CD4-positive, alpha-beta T cell treated with Interleukin-6 for 4 hours (primary cell): ENCODE measurements at regions not wholly inside any gene's neighbourhood (a gene's known extent, or its start where the extent isn't known, plus 50 kb on each side); places are given as distances from the start of the nearest gene placed in this dataset.
"Not testable (repeated sequence)": the region's sequence is repeated elsewhere in the genome, so short reads cannot be mapped to it uniquely, and the experiment has no call there.

Experiments
- DNase-seq: peaks from one replicate; pipeline ENCODE4 v3.0.0-alpha.2; 2020; ENCODE audit warnings: mixed read lengths

- DNase-seq = no peak
Observed at GRCh38 chr1:182191381-182192115, 130.0 kb upstream of the ZNF648 start.

GRCh38 chr1:182189535-182190066, 128.1 kb upstream of the ZNF648 start:
- no peak for DNase-seq

- no peak for DNase-seq
Observed at GRCh38 chr1:182186757-182187146, 125.2 kb upstream of the ZNF648 start.

- no peak for DNase-seq
Observed at GRCh38 chr1:182185842-182186756, 124.6 kb upstream of the ZNF648 start.

GRCh38 chr1:182185136-182185535, 123.6 kb upstream of the ZNF648 start:
- DNase-seq = no peak

GRCh38 chr1:182183606-182184005, 122.1 kb upstream of the ZNF648 start:
- DNase-seq = no peak

GRCh38 chr1:182182311-182182710, 120.8 kb upstream of the ZNF648 start:
- DNase-seq = no peak

- DNase-seq = no peak
Observed at GRCh38 chr1:182181167-182181572, 119.7 kb upstream of the ZNF648 start.

- no peak for DNase-seq
Observed at GRCh38 chr1:182175361-182175931, 113.9 kb upstream of the ZNF648 start.

- no peak for DNase-seq
Observed at GRCh38 chr1:182174513-182174855, 113.0 kb upstream of the ZNF648 start.

- no peak for DNase-seq
Observed at GRCh38 chr1:182173808-182174512, 112.4 kb upstream of the ZNF648 start.

- no peak for DNase-seq
Observed at GRCh38 chr1:182172699-182173098, 111.2 kb upstream of the ZNF648 start.

- no peak for DNase-seq
Observed at GRCh38 chr1:182170891-182171461, 109.5 kb upstream of the ZNF648 start.

- DNase-seq = no peak
Observed at GRCh38 chr1:182169203-182169602, 107.7 kb upstream of the ZNF648 start.

- DNase-seq = no peak
Observed at GRCh38 chr1:182166750-182167149, 105.2 kb upstream of the ZNF648 start.

GRCh38 chr1:182166321-182166720, 104.8 kb upstream of the ZNF648 start:
- no peak for DNase-seq

- no peak for DNase-seq
Observed at GRCh38 chr1:182164273-182164672, 102.8 kb upstream of the ZNF648 start.

- DNase-seq = no peak
Observed at GRCh38 chr1:182163821-182164223, 102.3 kb upstream of the ZNF648 start.

GRCh38 chr1:182159443-182159842, 97.9 kb upstream of the ZNF648 start:
- no peak for DNase-seq

- no peak for DNase-seq
Observed at GRCh38 chr1:182157187-182157586, 95.7 kb upstream of the ZNF648 start.

GRCh38 chr1:182154425-182154824, 92.9 kb upstream of the ZNF648 start:
- DNase-seq = not testable (repeated sequence)

GRCh38 chr1:182149411-182149965, 88.0 kb upstream of the ZNF648 start:
- DNase-seq = no peak
